ENCODE measurements at regions not wholly inside any gene's neighbourhood (a gene's known extent, or its start where the extent isn't known, plus 50 kb on each side); places are given as distances from the start of the nearest gene placed in this dataset.
"Not testable (repeated sequence)": the region's sequence is repeated elsewhere in the genome, so short reads cannot be mapped to it uniquely, and the experiment has no call there.

GRCh38 chr20:17834804-17835203 is 133.8 kb downstream of the SNX5 start:
- DNase-seq: no peak

- DNase-seq: no peak
Measured at GRCh38 chr20:17833036-17833674, 133.4 kb downstream of the BANF2 start.

- DNase-seq: no peak
Measured at GRCh38 chr20:17832236-17832915, 132.6 kb downstream of the BANF2 start.

DNA sequence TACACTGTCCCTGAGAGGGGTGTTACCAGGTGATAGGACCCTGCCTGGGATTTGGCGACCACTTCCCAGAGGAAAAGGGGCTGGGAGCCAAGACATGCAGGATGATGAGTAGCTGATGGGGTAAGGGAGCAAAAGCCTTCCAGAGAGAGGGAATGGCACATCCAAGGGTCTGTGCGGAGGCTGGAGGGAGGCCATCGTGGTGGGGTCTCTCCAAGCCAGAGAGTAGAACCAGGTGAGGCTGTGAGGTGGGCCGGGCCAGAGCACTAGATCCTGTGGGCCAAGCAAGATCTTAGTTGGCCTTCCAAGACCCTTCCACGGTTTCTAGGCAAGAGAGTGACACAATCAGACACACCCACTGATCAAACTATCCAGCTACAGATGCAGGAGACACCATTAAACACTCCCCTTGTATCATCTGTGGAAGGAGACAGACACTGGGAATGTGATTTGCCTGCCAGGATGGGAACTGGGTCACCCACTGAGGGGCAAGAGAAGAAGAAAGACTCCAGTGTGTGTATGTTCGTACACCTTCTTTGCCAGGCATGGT is 128.9 kb downstream of the BANF2 start:
- no peak for DNase-seq

- DNase-seq: no peak
Measured at GRCh38 chr20:17827759-17828559, 128.2 kb downstream of the BANF2 start.

- DNase-seq: no peak
Measured at GRCh38 chr20:17827079-17827478, 127.3 kb downstream of the BANF2 start.

- no peak for DNase-seq
Measured at GRCh38 chr20:17825960-17826843, 126.4 kb downstream of the BANF2 start.

GRCh38 chr20:17825252-17825959 is 125.6 kb downstream of the BANF2 start:
- DNase-seq: no peak

GRCh38 chr20:17824676-17825251 is 125.0 kb downstream of the BANF2 start:
- no peak for DNase-seq

- no peak for DNase-seq
Measured at GRCh38 chr20:17823409-17824144, 123.8 kb downstream of the BANF2 start.

DNA sequence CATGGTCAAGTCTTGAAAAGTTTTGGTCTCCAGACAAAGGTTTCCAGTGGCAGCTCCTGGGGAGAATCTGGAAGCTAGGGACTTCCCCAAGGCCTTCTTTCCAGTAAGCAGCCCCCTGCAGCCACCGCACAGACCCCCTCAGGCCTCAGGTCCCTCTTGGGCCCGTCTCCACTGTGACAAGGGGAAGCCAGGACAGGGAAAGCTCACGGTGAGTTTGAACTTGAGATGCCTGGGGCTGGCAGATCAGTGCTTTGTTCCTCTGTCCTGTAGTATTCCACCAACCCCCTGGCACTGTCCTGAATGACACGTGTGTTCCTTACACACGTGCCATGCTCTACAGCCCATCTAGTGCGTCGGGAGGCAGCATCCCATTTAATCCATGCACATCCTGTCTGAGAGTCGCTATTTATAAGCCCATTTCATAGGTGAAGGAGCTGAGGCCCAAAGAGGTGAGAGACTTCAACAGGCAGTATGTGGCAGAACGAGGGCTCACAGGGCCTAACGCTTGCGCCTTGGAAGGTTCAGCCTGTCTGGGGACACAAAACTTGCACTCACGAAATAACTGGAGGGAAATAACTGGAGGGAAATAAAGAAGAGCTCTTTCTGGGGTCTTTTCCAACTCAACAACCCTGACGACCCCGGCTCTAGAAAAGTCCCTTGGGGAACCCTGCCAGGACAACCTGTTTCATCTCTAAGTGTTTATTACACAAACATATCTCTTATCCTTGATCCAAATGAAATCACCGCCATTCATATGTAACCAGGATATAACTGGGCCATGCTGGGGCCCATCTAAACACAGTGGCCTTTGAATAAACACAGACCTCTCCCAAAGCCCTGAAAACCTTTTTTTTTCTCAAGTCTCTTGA is 123.0 kb downstream of the BANF2 start:
- no peak for DNase-seq

DNA sequence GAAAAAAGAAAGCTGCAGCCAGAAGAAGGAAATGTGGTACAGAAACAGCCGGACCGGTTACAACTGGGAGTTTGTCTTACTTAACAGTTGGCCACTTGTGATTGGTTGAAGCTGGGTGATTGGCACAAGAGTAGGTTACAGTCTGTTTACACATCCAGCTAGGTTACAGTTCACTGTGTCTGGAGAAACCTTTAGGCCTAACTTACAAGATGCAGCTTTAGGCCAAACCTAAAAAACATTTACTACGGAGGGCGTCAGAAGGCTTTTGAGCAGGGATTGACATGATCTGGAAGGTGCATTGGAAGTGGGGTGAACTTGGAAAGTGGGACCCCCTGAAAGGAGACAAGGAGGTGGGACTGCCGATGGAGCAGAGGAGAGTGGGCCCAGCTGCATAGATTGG is 122.3 kb downstream of the BANF2 start:
- DNase-seq: no peak

- not testable (repeated sequence) for DNase-seq
Measured at GRCh38 chr20:17821606-17822005, 121.8 kb downstream of the BANF2 start.

DNA sequence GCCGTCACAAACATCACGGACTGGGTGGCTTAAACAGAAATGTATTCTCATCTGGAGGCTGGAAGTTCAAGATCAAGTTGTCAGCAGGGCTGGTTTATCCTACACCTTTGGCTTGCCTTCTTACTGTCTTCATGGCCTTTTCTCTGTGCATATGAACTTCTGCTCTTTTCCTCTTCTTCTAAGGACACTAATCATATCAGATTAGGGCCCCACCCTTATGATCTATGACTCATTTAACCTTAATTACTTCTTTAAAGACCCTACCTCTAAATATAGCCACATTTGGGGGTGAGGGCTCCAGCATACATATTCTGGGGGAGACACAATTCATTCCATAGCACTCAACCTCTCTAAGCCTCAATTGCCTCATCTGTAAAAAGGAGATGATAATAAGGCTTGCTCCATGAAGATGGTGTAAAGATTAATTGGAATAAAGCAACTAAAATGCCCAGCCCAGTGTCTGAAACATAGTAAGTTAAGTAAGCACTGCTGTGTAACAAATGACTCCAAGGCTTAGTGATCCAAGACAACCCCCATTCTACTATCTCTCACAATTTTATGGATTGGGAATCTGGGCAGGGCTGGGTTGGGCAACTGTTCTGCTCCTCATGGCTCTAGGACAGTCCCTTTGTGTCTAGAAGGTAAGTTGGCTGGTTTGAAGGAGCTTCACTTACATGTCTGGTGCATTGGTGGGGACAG is 119.8 kb downstream of the BANF2 start:
- no peak for DNase-seq

DNA sequence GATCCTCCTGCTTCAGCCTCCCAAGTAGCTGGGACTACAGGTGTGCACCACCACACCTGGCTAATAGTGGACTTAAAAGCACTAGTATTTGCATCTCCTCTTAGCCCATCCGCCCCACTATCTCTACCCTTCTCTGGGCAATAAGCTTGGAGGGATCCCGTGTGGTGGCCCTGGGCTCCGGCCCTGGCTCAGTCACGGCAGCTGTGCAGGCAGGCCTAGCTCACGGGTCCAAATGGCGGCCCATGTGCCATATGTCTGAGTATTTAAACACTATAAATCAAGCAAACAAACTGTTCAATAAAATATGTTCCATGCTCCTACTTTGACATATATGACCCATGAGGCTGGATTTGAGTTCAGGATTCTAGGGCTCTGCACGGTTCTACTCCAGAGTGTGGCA is 118.4 kb downstream of the BANF2 start:
- DNase-seq: no peak

DNA sequence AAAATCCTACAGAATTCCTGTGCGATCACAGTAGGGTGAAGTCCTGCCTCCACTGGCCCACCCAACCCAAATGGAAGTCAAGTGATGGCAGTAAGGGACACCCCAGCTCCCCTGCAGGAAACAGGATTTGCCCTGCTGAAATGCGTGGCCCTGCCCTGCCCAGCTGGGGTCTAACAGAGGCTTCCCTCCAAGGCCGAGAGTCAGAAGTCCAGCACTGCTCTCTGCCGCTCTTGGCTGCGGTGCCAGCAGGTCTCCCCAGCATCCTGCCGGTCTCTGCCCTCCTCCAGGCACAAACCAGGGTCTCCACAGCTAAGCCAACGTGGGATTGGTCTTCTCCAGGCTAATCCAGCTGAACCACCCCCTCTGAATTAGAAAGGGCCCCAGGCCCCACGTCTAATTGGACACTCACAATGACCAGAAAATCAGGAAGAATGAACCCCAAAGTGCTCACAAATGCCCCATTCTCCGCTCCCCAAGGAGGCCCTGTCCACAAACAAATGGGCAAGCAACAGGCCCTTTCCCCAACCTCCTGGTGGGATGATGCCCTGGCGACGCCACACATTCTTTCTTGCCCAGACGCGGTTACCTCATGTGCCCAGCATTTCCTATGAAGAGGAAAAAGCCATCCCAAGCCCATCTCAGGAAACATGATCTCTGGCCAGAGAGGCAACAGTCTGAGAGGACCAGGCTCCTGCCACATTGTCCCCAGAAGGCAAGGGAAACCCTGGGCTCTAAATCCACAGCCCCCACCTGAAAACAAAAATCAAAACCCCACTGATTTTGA is 117.2 kb downstream of the BANF2 start:
- DNase-seq: no peak

DNA sequence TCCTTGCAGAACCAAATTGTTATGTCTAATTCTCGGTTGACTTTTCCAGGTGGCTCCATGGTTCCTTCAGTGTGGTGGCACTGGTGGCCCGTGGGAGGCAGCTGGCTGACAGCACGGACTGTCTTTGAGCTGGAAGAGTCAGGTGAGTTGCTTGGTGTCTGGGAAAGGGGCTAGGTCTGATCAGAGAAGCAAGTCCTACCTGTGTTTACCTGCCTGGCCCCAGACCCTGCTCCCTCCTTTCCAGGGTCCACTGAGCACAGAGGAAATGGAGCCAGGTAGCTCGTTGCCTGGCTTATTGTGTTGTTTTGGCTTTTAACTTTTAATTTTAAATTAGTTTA is 111.8 kb downstream of the BANF2 start:
- DNase-seq: no peak

GRCh38 chr20:17810847-17811627 is 111.3 kb downstream of the BANF2 start:
- DNase-seq: no peak

All from CD4-positive, alpha-beta T cell treated with Interleukin-1 beta for 1 hour (primary cell).